IMR-90 (cell line): ENCODE measurements at regions not wholly inside any gene's neighbourhood (a gene's known extent, or its start where the extent isn't known, plus 50 kb on each side); places are given as distances from the start of the nearest gene placed in this dataset.

Experiments used
- ATAC-seq: fragments of 200-7000 bp; cut with Tn5 transposase; 2 replicates; pipeline ENCODE4 v1.9.1; 2020; ENCODE audit warnings: low read depth, mild to moderate bottlenecking, moderate library complexity
- BruUV-seq: library from RNA; stranded (reverse); fragments of 400-500 nt; replicated peaks from 2 replicates; lab custom pipeline; 2021; lab: Mats Ljungman, UMichigan
- CTCF ChIA-PET: fragments of 300-600 bp; formaldehyde crosslinking; extraction: SDS; loops from one replicate; lab custom pipeline; 2021; ENCODE audit warnings: antibody characterized with exemption; lab: Yijun Ruan, JAX
- POLR2A ChIA-PET: fragments of 300-600 bp; sonication (Branson Sonifier 250); formaldehyde crosslinking; loops from one replicate; lab custom pipeline; 2022; ENCODE audit warnings: antibody characterized with exemption; ENCODE audit not compliant: unreplicated experiment; lab: Charles Lee
- DNase-seq: peaks from one replicate; pipeline ENCODE4 v3.0.0; 2013
- H2AFZ ChIP-seq: replicated peaks from 2 replicates; pipeline ENCODE3; 2013; ENCODE audit warnings: low read length, mild to moderate bottlenecking; ENCODE audit not compliant: poor library complexity
- H2AK5ac ChIP-seq: 2 replicates; pipeline ENCODE4 v1.6.1; 2013; ENCODE audit warnings: low read depth, low read length, inconsistent platforms
- H2AK9ac ChIP-seq: replicated peaks from 2 replicates; pipeline ENCODE3; 2013; ENCODE audit warnings: mild to moderate bottlenecking, low read depth, low read length, moderate library complexity; ENCODE audit not compliant: poor library complexity
- H2BK120ac ChIP-seq: 2 replicates; pipeline ENCODE4 v1.6.1; 2013; ENCODE audit warnings: low read depth, low read length, inconsistent platforms
- H2BK15ac ChIP-seq: 3 replicates; pipeline ENCODE4 v1.6.1; 2013; ENCODE audit warnings: low read depth, low read length, inconsistent platforms
- H2BK20ac ChIP-seq: 2 replicates; pipeline ENCODE4 v1.6.1; 2013; ENCODE audit warnings: low read depth, mild to moderate bottlenecking, inconsistent platforms, low read length, moderate library complexity
- H2BK5ac ChIP-seq: 2 replicates; pipeline ENCODE4 v1.6.1; 2013; ENCODE audit warnings: mild to moderate bottlenecking, low read depth, low read length, inconsistent platforms; ENCODE audit not compliant: poor library complexity, severe bottlenecking
- H3K14ac ChIP-seq: replicated peaks from 2 replicates; pipeline ENCODE4 v1.6.1; 2013; ENCODE audit warnings: low read depth, low read length, inconsistent platforms
- H3K18ac ChIP-seq: 2 replicates; pipeline ENCODE4 v1.6.1; 2013; ENCODE audit warnings: low read depth, low read length, control low read depth
- H3K23ac ChIP-seq: 2 replicates; pipeline ENCODE4 v1.6.1; 2013; ENCODE audit warnings: low read depth, low read length, inconsistent platforms
- H3K27ac ChIP-seq: 2 replicates; pipeline ENCODE4 v1.5.1; 2013; ENCODE audit warnings: mild to moderate bottlenecking, control low read depth, low read length; ENCODE audit not compliant: insufficient read depth
- H3K27me3 ChIP-seq: 2 replicates; pipeline ENCODE4 v1.6.1; 2013; ENCODE audit warnings: low read length; ENCODE audit not compliant: control insufficient read depth, insufficient read depth
- H3K36me3 ChIP-seq: 2 replicates; pipeline ENCODE4 v1.6.1; 2013; ENCODE audit warnings: low read length, mixed read lengths; ENCODE audit not compliant: control insufficient read depth, insufficient read depth
- H3K4ac ChIP-seq: 2 replicates; pipeline ENCODE4 v1.6.1; 2013; ENCODE audit warnings: low read depth, low read length, inconsistent platforms
- H3K4me1 ChIP-seq: 2 replicates; pipeline ENCODE4 v1.6.1; 2013; ENCODE audit warnings: low read length, mixed read lengths; ENCODE audit not compliant: control insufficient read depth, insufficient read depth
- H3K4me2 ChIP-seq: 2 replicates; pipeline ENCODE4 v1.6.1; 2013; ENCODE audit warnings: low read depth, mild to moderate bottlenecking, control low read depth, low read length, moderate library complexity
- H3K4me3 ChIP-seq: 2 replicates; pipeline ENCODE4 v1.5.1; 2013; ENCODE audit warnings: low read depth, mild to moderate bottlenecking, control low read depth, low read length, moderate library complexity; ENCODE audit not compliant: insufficient read depth
- H3K56ac ChIP-seq: 2 replicates; pipeline ENCODE4 v1.6.1; 2013; ENCODE audit warnings: low read length, inconsistent platforms; ENCODE audit not compliant: insufficient read depth; ENCODE audit errors: extremely low read depth
- H3K79me1 ChIP-seq, 2 experiments: 2 replicates each; pipeline ENCODE4 v1.6.1; 2013; ENCODE audit warnings: low read length in 2 of 2, inconsistent platforms in 1 of 2, low read depth in 1 of 2
- H3K9ac ChIP-seq: 2 replicates; pipeline ENCODE4 v1.6.1; 2013; ENCODE audit warnings: low read depth, low read length, control low read depth
- H3K9me1 ChIP-seq: 2 replicates; pipeline ENCODE4 v1.6.1; 2013; ENCODE audit warnings: low read length, inconsistent platforms; ENCODE audit not compliant: insufficient read depth
- H3K9me3 ChIP-seq: 2 replicates; pipeline ENCODE4 v1.6.1; 2013; ENCODE audit warnings: low read length; ENCODE audit not compliant: control insufficient read depth, insufficient read depth
- H4K20me1 ChIP-seq: 2 replicates; pipeline ENCODE4 v1.6.1; 2013; ENCODE audit warnings: low read length, inconsistent platforms; ENCODE audit not compliant: insufficient read depth
- H4K5ac ChIP-seq: 2 replicates; pipeline ENCODE4 v1.6.1; 2013; ENCODE audit warnings: mild to moderate bottlenecking, low read depth, low read length, control low read depth
- H4K8ac ChIP-seq, 2 experiments: 2 replicates each; pipeline ENCODE4 v1.6.1; 2013; ENCODE audit warnings: low read depth in 2 of 2, low read length in 2 of 2, control low read depth in 1 of 2, inconsistent platforms in 1 of 2
- H4K91ac ChIP-seq: 2 replicates; pipeline ENCODE4 v1.6.1; 2013; ENCODE audit warnings: low read depth, low read length, inconsistent platforms; ENCODE audit not compliant: insufficient read depth
- BHLHE40 ChIP-seq: fragments of 150-350 bp; IDR thresholded peaks from 2 replicates; pipeline ENCODE4 v1.6.1; 2016; ENCODE audit warnings: mild to moderate bottlenecking, low read depth, low read length
- CEBPB ChIP-seq: IDR thresholded peaks from 2 replicates; pipeline ENCODE4 v1.6.1; 2012; ENCODE audit warnings: low read depth, low read length, improper control_type of control experiment
- CHD1 ChIP-seq: IDR thresholded peaks from 2 replicates; pipeline ENCODE4 v1.6.1; 2012; ENCODE audit warnings: low read depth, low read length, improper control_type of control experiment
- ELK1 ChIP-seq: fragments of 150-350 bp; IDR thresholded peaks from 2 replicates; pipeline ENCODE4 v1.6.1; 2016; ENCODE audit warnings: low read depth, mild to moderate bottlenecking, low read length, moderate library complexity, borderline replicate concordance
- NFE2L2 ChIP-seq: fragments of 150-350 bp; IDR thresholded peaks from 2 replicates; pipeline ENCODE4 v1.6.1; 2016; ENCODE audit warnings: low read depth, mild to moderate bottlenecking, low read length
- WGBS, 2 experiments: methylation state at CpG; one replicate each; pipeline versions ENCODE4 v1.1.5 to v1.1.7; 2013; ENCODE audit warnings: missing lambda C conversion rate in 2 of 2; ENCODE audit not compliant: insufficient read length in 1 of 2; ENCODE audit errors: extremely low coverage in 2 of 2; 5-methylcytosine and 5-hydroxymethylcytosine counted together
- dilution Hi-C: fragments of 300-500 bp; cut with HindIII; formaldehyde crosslinking; loops from one replicate; pipeline ENCODE4 v1.14.3; 2018; ENCODE audit warnings: low sequenced_read_pairs; ENCODE audit not compliant: unreplicated experiment
- in situ Hi-C: fragments of 300-500 bp; cut with MboI; formaldehyde crosslinking; loops from 3 replicates; pipeline ENCODE4 v1.14.3; 2019; ENCODE audit warnings: low sequenced_read_pairs, inconsistent platforms, mixed read lengths
- intact Hi-C: fragments of 100-400 bp; cut with micrococcal nuclease; formaldehyde crosslinking; loops from 2 replicates; pipeline ENCODE4 v1.10.0; 2022

- CTCF ChIA-PET = no interaction called here
- POLR2A ChIA-PET = interaction anchor here (0.9 kb wide), 1 partner anchor 112 kb away, joined by 3 read pairs; no protein-coding TSS in a partner anchor
- no peak overlapping the region for H4K91ac ChIP-seq
- no peak overlapping the region for H3K4me3 ChIP-seq
- ATAC-seq = peak; percentile 94
- no peaks in the 10 kb centered on the region; the same call in 1 of the 2 replicates for H3K4me1 ChIP-seq
- no peak overlapping the region for H3K23ac ChIP-seq
- H3K56ac ChIP-seq = no peak overlapping the region
- no peaks in the 10 kb centered on the region for H3K27me3 ChIP-seq
- BruUV-seq = no TSS peak
- peak overlapping the region; percentile 80 for H2AK9ac ChIP-seq
- H4K5ac ChIP-seq = no peak overlapping the region
- H2BK20ac ChIP-seq = no peak overlapping the region
- no CpG with 5 or more reads among the region's 1 CpG for WGBS, 2 experiments
- H3K4me2 ChIP-seq = no peak overlapping the region; the same call in 1 of the 2 replicates
- H3K36me3 ChIP-seq = no peaks in the 10 kb centered on the region
- TF ChIP-seq ELK1 = no peak
- TF ChIP-seq CEBPB = peak; percentile 95
- peak; percentile 57 for TF ChIP-seq BHLHE40
- no peak for TF ChIP-seq CHD1
- peak; percentile 62; the same call in 1 of the 2 replicates for TF ChIP-seq NFE2L2
- 0 out of 2 replicates have a peak overlapping the region, but pooled peaks have one; percentile 9 for H3K14ac ChIP-seq
- no peak overlapping the region for H3K9ac ChIP-seq
- in situ Hi-C loops (no loop called here), intact Hi-C loops (no loop called here), dilution Hi-C loops (no loop called here)
- no peaks in the 10 kb centered on the region for H4K20me1 ChIP-seq
- peak overlapping the region; percentile 51 for H2BK5ac ChIP-seq
- no peak overlapping the region for H2BK120ac ChIP-seq
- H3K18ac ChIP-seq = no peak overlapping the region; the same call in 1 of the 2 replicates
- H3K27ac ChIP-seq = no peak overlapping the region
- peak overlapping the region; percentile 30; the same call in 1 of the 2 replicates for H3K4ac ChIP-seq
- H2AK5ac ChIP-seq = no peak overlapping the region
- no peak overlapping the region for H2AFZ ChIP-seq
- H3K79me1 ChIP-seq = no peaks in the 10 kb centered on the region
- H3K9me1 ChIP-seq = 0 out of 2 replicates have a peak, but pooled peaks cover 3% of the 10 kb centered on the region
- H2BK15ac ChIP-seq = no peak overlapping the region
- DNase-seq = peak; percentile 83
- H4K8ac ChIP-seq = no peak overlapping the region
- H3K9me3 ChIP-seq = no peaks in the 10 kb centered on the region; the same call in 1 of the 2 replicates
These were observed 62.4 kb upstream of the ZBED5 start for GRCh38 chr11:10920205-10920604.
